HG03460 (cell line): ENCODE measurements at regions not wholly inside any gene's neighbourhood (a gene's known extent, or its start where the extent isn't known, plus 50 kb on each side); places are given as distances from the start of the nearest gene placed in this dataset.

Source experiments
- ATAC-seq: cut with Tn5 transposase; IDR thresholded peaks from one replicate; pipeline ENCODE4 v1.9.1; 2021; ENCODE audit not compliant: unreplicated experiment

- ATAC-seq, result no peak
Measured at GRCh38 chr4:33161202-33161601, 2441.0 kb downstream of the PCDH7 start.

- no peak for ATAC-seq
Measured at GRCh38 chr4:33162122-33162521, 2442.0 kb downstream of the PCDH7 start.

- no peak for ATAC-seq
Measured at GRCh38 chr4:33171873-33172525, 2451.8 kb downstream of the PCDH7 start.

- no peak for ATAC-seq
Measured at GRCh38 chr4:33176566-33176965, 2456.4 kb downstream of the PCDH7 start.

- ATAC-seq, result peak; percentile 93
Measured at GRCh38 chr4:33184657-33185290, 2464.6 kb downstream of the PCDH7 start.

DNA sequence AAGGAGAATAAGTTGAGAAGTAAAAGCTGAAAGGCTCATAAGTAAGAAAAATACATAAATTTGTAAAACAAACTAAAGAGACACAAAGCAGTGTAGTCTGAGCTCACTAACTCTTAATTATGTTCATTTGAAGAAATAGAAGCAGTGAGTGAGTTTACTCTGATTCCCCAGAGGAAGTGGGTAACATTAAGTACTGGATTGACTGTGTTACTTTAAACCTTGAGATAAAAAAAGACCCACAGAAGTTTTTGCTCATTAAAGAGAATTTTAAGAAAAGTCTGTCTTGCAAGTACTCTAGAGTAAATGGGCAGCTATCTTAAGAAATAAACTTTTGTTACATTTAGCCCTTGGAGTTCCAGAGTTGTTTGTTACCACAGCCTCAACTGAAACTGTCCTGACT lies 2466.9 kb downstream of the PCDH7 start:
- ATAC-seq, result peak; percentile 48

DNA sequence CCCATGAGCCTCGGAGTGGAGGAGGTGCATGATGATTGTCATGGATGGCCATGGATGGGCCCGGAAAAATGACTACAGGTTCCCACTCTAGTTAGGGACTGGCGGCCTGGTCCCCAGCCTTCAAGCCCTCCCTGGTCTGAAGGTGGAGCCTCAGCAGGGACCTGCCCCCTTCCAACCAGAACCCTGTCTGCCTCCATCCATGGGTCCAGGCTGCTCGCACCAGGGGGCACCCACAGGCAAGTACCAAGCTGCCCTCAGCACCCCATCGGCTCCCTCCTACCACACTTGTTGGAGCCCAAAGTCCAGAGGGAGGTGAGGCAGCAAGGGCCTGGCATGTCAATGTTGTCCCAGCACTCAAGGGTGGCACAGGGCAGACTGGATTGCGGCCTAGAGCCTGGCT lies 2468.6 kb downstream of the PCDH7 start:
- no peak for ATAC-seq

DNA sequence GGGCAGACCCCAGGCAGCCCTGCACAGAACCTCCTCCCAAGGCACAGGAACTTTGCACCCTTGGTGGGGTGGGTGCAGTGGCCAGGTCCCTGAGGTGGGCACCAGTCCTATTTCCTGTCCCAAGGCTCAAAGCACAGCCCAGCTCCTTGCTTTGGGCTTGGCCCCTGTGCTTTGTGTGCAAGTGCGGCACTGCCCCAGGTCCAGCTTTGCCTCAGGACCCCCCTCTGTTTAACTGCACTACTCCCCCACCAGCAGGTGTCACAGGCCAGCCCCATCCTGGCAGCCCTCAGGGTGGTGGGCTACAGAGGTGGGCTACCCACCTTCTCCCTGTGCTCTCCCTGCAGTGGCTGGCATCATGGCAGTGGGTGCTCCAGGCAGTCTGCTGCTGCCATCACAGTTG lies 2469.0 kb downstream of the PCDH7 start:
- no peak for ATAC-seq

DNA sequence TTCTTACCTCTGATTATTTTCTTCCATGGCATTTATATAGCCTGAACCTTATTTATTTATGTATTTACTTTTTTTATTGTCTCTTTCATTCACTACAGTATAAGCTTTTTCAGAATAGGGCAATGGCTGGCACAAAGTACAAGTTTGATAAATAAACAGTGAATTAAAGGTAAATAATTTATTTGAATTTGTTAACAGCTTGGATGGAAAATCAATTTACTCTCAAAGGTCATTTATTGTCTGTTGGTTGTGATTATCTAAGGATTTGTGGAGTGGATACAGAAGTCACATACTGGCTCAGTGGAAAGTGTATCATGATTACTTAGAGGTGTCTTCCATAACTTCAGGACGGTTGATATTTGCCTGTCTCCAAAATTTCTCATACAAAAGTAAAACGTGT lies 2472.9 kb downstream of the PCDH7 start:
- no peak for ATAC-seq

DNA sequence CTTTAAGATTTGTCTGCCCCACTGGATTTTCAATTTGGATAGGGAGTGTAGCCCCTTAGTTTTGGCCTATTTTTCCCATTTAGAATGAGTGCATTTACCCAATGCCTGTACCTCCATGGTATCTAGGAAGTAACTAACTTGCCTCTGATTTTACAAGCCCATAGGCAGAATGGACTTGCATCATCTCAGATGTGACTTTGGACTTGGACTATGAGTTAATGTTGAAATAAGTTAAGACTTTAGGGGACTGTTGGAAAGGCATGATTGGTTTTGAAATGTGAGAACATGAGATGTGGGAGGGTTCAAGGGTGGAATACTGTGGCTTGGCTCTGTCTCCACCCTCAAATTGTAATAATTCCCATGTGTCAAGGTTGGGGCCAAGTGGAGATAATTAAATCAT lies 2480.2 kb downstream of the PCDH7 start:
- ATAC-seq, result no peak

- ATAC-seq, result no peak
Measured at GRCh38 chr4:33218238-33218637, 2498.1 kb downstream of the PCDH7 start.

DNA sequence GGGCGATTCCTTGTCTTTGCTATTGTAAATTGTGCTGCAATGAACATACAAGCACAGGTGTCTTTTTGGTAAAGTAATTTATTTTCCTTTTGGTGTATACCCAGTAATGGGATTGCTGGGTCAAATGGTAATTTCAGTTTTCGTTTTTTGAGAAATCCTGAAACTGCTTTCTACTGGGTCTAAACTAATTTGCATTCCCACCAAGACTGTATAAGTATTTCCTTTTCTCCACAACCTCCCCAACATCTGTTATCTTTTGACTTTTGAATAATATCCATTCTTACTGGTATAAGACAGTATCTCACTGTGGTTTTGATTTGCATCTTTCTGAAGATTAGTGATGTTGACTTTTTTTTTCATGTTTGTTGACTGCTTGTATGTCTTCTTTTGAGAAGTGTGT lies 2506.0 kb downstream of the PCDH7 start:
- peak; percentile 93 for ATAC-seq

GRCh38 chr4:33226783-33227182 lies 2506.6 kb downstream of the PCDH7 start:
- ATAC-seq, result no peak

DNA sequence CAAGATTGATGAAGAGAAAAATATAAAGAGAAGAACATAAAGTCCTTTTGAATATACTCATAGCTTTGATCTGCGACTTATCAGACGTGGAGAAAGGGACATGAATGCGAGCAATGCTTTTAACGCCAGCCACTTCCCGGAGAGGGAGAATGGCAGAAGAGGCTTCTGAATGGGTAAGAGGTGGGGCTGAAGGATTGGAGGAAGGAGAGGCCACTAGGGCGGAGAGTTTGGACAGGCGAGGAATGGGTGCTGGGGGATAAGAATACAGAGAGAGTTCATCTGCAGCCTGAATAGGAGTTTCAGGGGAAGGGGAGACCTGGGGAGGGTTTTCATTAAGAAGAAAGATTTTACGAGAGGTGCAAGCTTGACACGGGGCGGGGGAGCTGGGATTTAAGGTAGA lies 2534.9 kb downstream of the PCDH7 start:
- ATAC-seq, result no peak

DNA sequence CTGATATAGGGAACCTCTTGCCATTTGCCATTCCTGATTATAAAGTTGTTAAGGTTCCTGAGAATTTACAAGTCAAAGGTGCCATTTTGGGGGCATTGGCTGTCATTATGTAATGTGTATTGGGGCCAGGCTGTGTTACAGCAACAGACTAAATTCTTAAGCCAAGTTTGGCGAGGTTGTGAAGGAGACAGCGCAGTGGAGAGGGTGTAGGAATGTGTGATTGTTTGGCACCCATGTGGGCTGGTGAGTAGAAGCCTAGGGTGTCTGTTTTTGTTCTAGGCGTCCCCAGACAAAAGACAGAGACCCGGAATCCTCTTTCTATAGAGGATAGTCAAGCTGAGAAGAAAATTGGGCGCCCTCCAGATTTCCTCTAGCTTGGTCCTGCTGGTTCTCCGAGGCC lies 2535.3 kb downstream of the PCDH7 start:
- ATAC-seq, result no peak

- no peak for ATAC-seq
Measured at GRCh38 chr4:33262824-33263223, 2542.7 kb downstream of the PCDH7 start.

DNA sequence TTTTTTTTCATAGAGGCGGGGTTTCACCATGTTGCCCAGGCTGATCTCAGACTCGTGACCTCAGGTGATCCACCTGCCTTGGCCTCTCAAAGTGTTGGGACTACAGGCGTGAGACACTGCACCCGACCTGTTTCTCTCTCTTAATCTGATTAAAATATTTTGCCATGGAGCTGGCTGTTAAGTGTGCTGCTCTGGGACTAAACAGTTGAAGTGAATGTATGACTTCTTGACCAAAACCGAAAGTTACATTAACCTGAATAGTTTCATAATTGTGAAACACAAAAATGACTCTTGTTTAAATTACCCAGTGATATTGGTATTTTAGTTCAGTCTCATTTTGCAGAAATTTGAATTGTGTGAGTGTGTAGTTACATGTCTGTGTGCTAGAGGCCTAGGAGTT lies 2548.6 kb downstream of the PCDH7 start:
- ATAC-seq, result no peak

DNA sequence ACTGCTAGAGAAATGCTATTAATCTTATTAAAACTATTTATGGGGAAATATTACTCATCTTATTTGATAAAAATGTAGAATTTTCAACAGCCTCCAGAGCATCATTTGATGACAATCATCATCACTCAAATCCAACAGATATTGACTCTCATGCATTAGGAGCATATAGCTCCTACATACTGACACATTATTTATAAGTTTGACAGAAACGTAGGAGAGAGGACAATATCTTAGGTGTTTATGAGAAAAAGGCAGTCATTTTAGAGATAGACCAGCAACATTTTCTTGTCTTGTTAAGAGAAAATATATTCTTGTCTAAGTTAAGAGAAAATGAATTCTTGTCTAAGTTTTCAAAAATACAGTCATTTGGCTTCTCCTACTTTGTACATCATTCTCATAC lies 2550.2 kb downstream of the PCDH7 start:
- no peak for ATAC-seq

GRCh38 chr4:33272722-33273121 lies 2552.6 kb downstream of the PCDH7 start:
- ATAC-seq, result no peak

- ATAC-seq, result no peak
Measured at GRCh38 chr4:33283818-33284217, 2563.6 kb downstream of the PCDH7 start.

GRCh38 chr4:33296876-33297455 lies 2576.8 kb downstream of the PCDH7 start:
- ATAC-seq, result no peak

- no peak for ATAC-seq
Measured at GRCh38 chr4:33302321-33302720, 2582.2 kb downstream of the PCDH7 start.

GRCh38 chr4:33306131-33306530 lies 2586.0 kb downstream of the PCDH7 start:
- no peak for ATAC-seq
